Adrenal gland (tissue), 5 donors: ENCODE measurements at regions not wholly inside any gene's neighbourhood (a gene's known extent, or its start where the extent isn't known, plus 50 kb on each side); places are given as distances from the start of the nearest gene placed in this dataset.

Source experiments
- POLR2A ChIP-seq, 2 donors: fragments of 450-650 bp; IDR thresholded peaks; one replicate each; pipeline ENCODE4 v1.6.1; 2017; ENCODE audit warnings: antibody characterized with exemption in 2 of 2, mild to moderate bottlenecking in 2 of 2, moderate library complexity in 1 of 2
- TF ChIP-seq, protein P1 (sequence below), 6 experiments: fragments of 450-650 bp in 4 of 6; fragments of 200-600 bp in 2 of 6; sonication (generic) in 1 of 6; IDR thresholded peaks; 1 replicate in 5 of 6; 2 replicates in 1 of 6; pipeline versions ENCODE4 v1.5.1 to v1.8.0; 2016 to 2021; ENCODE audit warnings: antibody characterized with exemption in 6 of 6, mild to moderate bottlenecking in 2 of 6, moderate library complexity in 1 of 6
- donor health status: DM: no; HTN: no; CAD: no.

DNA sequence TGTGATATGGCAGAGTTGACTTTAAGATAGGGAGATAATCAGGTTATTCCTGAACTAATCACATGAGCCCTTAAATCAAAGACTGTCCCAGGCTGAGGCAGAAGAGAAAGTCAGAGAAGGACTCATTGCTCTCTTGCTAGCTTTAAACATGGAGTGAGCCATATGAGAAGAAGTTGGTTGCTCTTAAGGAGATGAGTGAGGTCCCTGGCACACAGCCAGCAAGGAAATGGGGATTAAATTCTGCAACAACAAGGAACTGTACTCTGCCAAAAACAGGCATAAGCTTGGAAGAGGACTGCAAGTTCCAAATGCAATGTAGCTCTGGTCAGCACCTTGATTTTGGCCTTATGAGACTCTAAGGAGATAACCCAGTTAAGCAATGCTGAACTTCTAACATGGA lies 457.0 kb downstream of the PLOD2 start:
- TF ChIP-seq, protein P1, sequence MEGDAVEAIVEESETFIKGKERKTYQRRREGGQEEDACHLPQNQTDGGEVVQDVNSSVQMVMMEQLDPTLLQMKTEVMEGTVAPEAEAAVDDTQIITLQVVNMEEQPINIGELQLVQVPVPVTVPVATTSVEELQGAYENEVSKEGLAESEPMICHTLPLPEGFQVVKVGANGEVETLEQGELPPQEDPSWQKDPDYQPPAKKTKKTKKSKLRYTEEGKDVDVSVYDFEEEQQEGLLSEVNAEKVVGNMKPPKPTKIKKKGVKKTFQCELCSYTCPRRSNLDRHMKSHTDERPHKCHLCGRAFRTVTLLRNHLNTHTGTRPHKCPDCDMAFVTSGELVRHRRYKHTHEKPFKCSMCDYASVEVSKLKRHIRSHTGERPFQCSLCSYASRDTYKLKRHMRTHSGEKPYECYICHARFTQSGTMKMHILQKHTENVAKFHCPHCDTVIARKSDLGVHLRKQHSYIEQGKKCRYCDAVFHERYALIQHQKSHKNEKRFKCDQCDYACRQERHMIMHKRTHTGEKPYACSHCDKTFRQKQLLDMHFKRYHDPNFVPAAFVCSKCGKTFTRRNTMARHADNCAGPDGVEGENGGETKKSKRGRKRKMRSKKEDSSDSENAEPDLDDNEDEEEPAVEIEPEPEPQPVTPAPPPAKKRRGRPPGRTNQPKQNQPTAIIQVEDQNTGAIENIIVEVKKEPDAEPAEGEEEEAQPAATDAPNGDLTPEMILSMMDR (IDR thresholded peaks at IDR 0.05), result no peak
- no peak for TF ChIP-seq POLR2A (IDR thresholded peaks at IDR 0.05)
